ENCODE measurements at regions not wholly inside any gene's neighbourhood (a gene's known extent, or its start where the extent isn't known, plus 50 kb on each side); places are given as distances from the start of the nearest gene placed in this dataset.

DNA sequence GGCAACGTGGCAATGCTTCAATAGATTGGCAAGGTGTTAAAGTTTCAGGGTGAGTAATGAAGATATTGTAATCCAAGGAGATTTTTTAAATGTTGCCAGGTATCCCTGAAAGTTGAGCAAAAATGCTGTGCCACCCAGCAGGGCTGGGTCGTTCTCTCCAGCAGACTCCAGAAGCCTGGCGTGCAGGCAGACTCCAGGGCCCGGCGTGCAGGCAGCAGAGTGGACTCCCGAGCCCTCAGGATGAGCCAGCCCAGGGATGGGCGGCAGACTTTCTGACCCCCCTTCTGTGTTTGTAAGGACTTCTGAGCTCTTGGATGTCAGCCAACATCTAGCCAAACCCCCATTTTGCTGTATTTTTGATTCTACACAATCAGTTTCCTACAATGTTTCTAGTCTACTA lies 289.1 kb downstream of the ZNF516 start:
- TF ChIP-seq, protein P1, sequence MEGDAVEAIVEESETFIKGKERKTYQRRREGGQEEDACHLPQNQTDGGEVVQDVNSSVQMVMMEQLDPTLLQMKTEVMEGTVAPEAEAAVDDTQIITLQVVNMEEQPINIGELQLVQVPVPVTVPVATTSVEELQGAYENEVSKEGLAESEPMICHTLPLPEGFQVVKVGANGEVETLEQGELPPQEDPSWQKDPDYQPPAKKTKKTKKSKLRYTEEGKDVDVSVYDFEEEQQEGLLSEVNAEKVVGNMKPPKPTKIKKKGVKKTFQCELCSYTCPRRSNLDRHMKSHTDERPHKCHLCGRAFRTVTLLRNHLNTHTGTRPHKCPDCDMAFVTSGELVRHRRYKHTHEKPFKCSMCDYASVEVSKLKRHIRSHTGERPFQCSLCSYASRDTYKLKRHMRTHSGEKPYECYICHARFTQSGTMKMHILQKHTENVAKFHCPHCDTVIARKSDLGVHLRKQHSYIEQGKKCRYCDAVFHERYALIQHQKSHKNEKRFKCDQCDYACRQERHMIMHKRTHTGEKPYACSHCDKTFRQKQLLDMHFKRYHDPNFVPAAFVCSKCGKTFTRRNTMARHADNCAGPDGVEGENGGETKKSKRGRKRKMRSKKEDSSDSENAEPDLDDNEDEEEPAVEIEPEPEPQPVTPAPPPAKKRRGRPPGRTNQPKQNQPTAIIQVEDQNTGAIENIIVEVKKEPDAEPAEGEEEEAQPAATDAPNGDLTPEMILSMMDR (IDR thresholded peaks at IDR 0.05), result no peak
- TF ChIP-seq POLR2A (IDR thresholded peaks at IDR 0.05) (no peak), POLR2AphosphoS5 (IDR thresholded peaks at IDR 0.05; ENCODE audit: insufficient read depth in 1 of 2, low read depth in 1 of 2) (no peak)
